Ishikawa (cell line): ENCODE measurements at regions not wholly inside any gene's neighbourhood (a gene's known extent, or its start where the extent isn't known, plus 50 kb on each side); places are given as distances from the start of the nearest gene placed in this dataset.

Source experiments
- CEBPB ChIP-seq: IDR thresholded peaks from 2 replicates; pipeline ENCODE4 v1.6.1; 2012
- EGR1 ChIP-seq: IDR thresholded peaks from 2 replicates; pipeline ENCODE4 v1.6.1; 2012
- EP300 ChIP-seq: IDR thresholded peaks from 2 replicates; pipeline ENCODE4 v1.6.1; 2012; ENCODE audit warnings: borderline replicate concordance
- NFIC ChIP-seq: IDR thresholded peaks from 2 replicates; pipeline ENCODE4 v1.6.1; 2012
- RAD21 ChIP-seq: IDR thresholded peaks from 2 replicates; pipeline ENCODE4 v1.6.1; 2012; ENCODE audit warnings: low read depth
- TAF1 ChIP-seq: IDR thresholded peaks from 2 replicates; pipeline ENCODE4 v1.6.1; 2012; ENCODE audit warnings: low read depth, mild to moderate bottlenecking
- TCF12 ChIP-seq: IDR thresholded peaks from 2 replicates; pipeline ENCODE4 v1.6.1; 2012; ENCODE audit warnings: low read depth

GRCh38 chr13:107367258-107367657 lies 799.3 kb upstream of the ARGLU1 start:
- TF ChIP-seq EGR1 (no peak), EP300 (no peak), TCF12 (no peak), CEBPB (no peak), NFIC (no peak), TAF1 (no peak), RAD21 (no peak)
